IMR-90 (cell line): ENCODE measurements at regions not wholly inside any gene's neighbourhood (a gene's known extent, or its start where the extent isn't known, plus 50 kb on each side); places are given as distances from the start of the nearest gene placed in this dataset.

Experiments
- ATAC-seq: fragments of 200-7000 bp; cut with Tn5 transposase; 2 replicates; pipeline ENCODE4 v1.9.1; 2020; ENCODE audit warnings: low read depth, mild to moderate bottlenecking, moderate library complexity
- BruUV-seq: library from RNA; stranded (reverse); fragments of 400-500 nt; replicated peaks from 2 replicates; lab custom pipeline; 2021; lab: Mats Ljungman, UMichigan
- CTCF ChIA-PET: fragments of 300-600 bp; formaldehyde crosslinking; extraction: SDS; loops from one replicate; lab custom pipeline; 2021; ENCODE audit warnings: antibody characterized with exemption; lab: Yijun Ruan, JAX
- POLR2A ChIA-PET: fragments of 300-600 bp; sonication (Branson Sonifier 250); formaldehyde crosslinking; loops from one replicate; lab custom pipeline; 2022; ENCODE audit warnings: antibody characterized with exemption; ENCODE audit not compliant: unreplicated experiment; lab: Charles Lee
- DNase-seq: peaks from one replicate; pipeline ENCODE4 v3.0.0; 2013
- H2AFZ ChIP-seq: replicated peaks from 2 replicates; pipeline ENCODE3; 2013; ENCODE audit warnings: low read length, mild to moderate bottlenecking; ENCODE audit not compliant: poor library complexity
- H2AK5ac ChIP-seq: 2 replicates; pipeline ENCODE4 v1.6.1; 2013; ENCODE audit warnings: low read depth, low read length, inconsistent platforms
- H2AK9ac ChIP-seq: replicated peaks from 2 replicates; pipeline ENCODE3; 2013; ENCODE audit warnings: mild to moderate bottlenecking, low read depth, low read length, moderate library complexity; ENCODE audit not compliant: poor library complexity
- H2BK120ac ChIP-seq: 2 replicates; pipeline ENCODE4 v1.6.1; 2013; ENCODE audit warnings: low read depth, low read length, inconsistent platforms
- H2BK15ac ChIP-seq: 3 replicates; pipeline ENCODE4 v1.6.1; 2013; ENCODE audit warnings: low read depth, low read length, inconsistent platforms
- H2BK20ac ChIP-seq: 2 replicates; pipeline ENCODE4 v1.6.1; 2013; ENCODE audit warnings: low read depth, mild to moderate bottlenecking, inconsistent platforms, low read length, moderate library complexity
- H2BK5ac ChIP-seq: 2 replicates; pipeline ENCODE4 v1.6.1; 2013; ENCODE audit warnings: mild to moderate bottlenecking, low read depth, low read length, inconsistent platforms; ENCODE audit not compliant: poor library complexity, severe bottlenecking
- H3K14ac ChIP-seq: replicated peaks from 2 replicates; pipeline ENCODE4 v1.6.1; 2013; ENCODE audit warnings: low read depth, low read length, inconsistent platforms
- H3K18ac ChIP-seq: 2 replicates; pipeline ENCODE4 v1.6.1; 2013; ENCODE audit warnings: low read depth, low read length, control low read depth
- H3K23ac ChIP-seq: 2 replicates; pipeline ENCODE4 v1.6.1; 2013; ENCODE audit warnings: low read depth, low read length, inconsistent platforms
- H3K27ac ChIP-seq: 2 replicates; pipeline ENCODE4 v1.5.1; 2013; ENCODE audit warnings: mild to moderate bottlenecking, control low read depth, low read length; ENCODE audit not compliant: insufficient read depth
- H3K27me3 ChIP-seq: 2 replicates; pipeline ENCODE4 v1.6.1; 2013; ENCODE audit warnings: low read length; ENCODE audit not compliant: control insufficient read depth, insufficient read depth
- H3K36me3 ChIP-seq: 2 replicates; pipeline ENCODE4 v1.6.1; 2013; ENCODE audit warnings: low read length, mixed read lengths; ENCODE audit not compliant: control insufficient read depth, insufficient read depth
- H3K4ac ChIP-seq: 2 replicates; pipeline ENCODE4 v1.6.1; 2013; ENCODE audit warnings: low read depth, low read length, inconsistent platforms
- H3K4me1 ChIP-seq: 2 replicates; pipeline ENCODE4 v1.6.1; 2013; ENCODE audit warnings: low read length, mixed read lengths; ENCODE audit not compliant: control insufficient read depth, insufficient read depth
- H3K4me2 ChIP-seq: 2 replicates; pipeline ENCODE4 v1.6.1; 2013; ENCODE audit warnings: low read depth, mild to moderate bottlenecking, control low read depth, low read length, moderate library complexity
- H3K4me3 ChIP-seq: 2 replicates; pipeline ENCODE4 v1.5.1; 2013; ENCODE audit warnings: low read depth, mild to moderate bottlenecking, control low read depth, low read length, moderate library complexity; ENCODE audit not compliant: insufficient read depth
- H3K56ac ChIP-seq: 2 replicates; pipeline ENCODE4 v1.6.1; 2013; ENCODE audit warnings: low read length, inconsistent platforms; ENCODE audit not compliant: insufficient read depth; ENCODE audit errors: extremely low read depth
- H3K79me1 ChIP-seq, 2 experiments: 2 replicates each; pipeline ENCODE4 v1.6.1; 2013; ENCODE audit warnings: low read length in 2 of 2, inconsistent platforms in 1 of 2, low read depth in 1 of 2
- H3K9ac ChIP-seq: 2 replicates; pipeline ENCODE4 v1.6.1; 2013; ENCODE audit warnings: low read depth, low read length, control low read depth
- H3K9me1 ChIP-seq: 2 replicates; pipeline ENCODE4 v1.6.1; 2013; ENCODE audit warnings: low read length, inconsistent platforms; ENCODE audit not compliant: insufficient read depth
- H3K9me3 ChIP-seq: 2 replicates; pipeline ENCODE4 v1.6.1; 2013; ENCODE audit warnings: low read length; ENCODE audit not compliant: control insufficient read depth, insufficient read depth
- H4K20me1 ChIP-seq: 2 replicates; pipeline ENCODE4 v1.6.1; 2013; ENCODE audit warnings: low read length, inconsistent platforms; ENCODE audit not compliant: insufficient read depth
- H4K5ac ChIP-seq: 2 replicates; pipeline ENCODE4 v1.6.1; 2013; ENCODE audit warnings: mild to moderate bottlenecking, low read depth, low read length, control low read depth
- H4K8ac ChIP-seq, 2 experiments: 2 replicates each; pipeline ENCODE4 v1.6.1; 2013; ENCODE audit warnings: low read depth in 2 of 2, low read length in 2 of 2, control low read depth in 1 of 2, inconsistent platforms in 1 of 2
- H4K91ac ChIP-seq: 2 replicates; pipeline ENCODE4 v1.6.1; 2013; ENCODE audit warnings: low read depth, low read length, inconsistent platforms; ENCODE audit not compliant: insufficient read depth
- BHLHE40 ChIP-seq: fragments of 150-350 bp; IDR thresholded peaks from 2 replicates; pipeline ENCODE4 v1.6.1; 2016; ENCODE audit warnings: mild to moderate bottlenecking, low read depth, low read length
- CEBPB ChIP-seq: IDR thresholded peaks from 2 replicates; pipeline ENCODE4 v1.6.1; 2012; ENCODE audit warnings: low read depth, low read length, improper control_type of control experiment
- CHD1 ChIP-seq: IDR thresholded peaks from 2 replicates; pipeline ENCODE4 v1.6.1; 2012; ENCODE audit warnings: low read depth, low read length, improper control_type of control experiment
- FOS ChIP-seq: fragments of 150-350 bp; IDR thresholded peaks from 2 replicates; pipeline ENCODE4 v1.6.1; 2016; ENCODE audit warnings: low read depth, low read length
- MAFK ChIP-seq: IDR thresholded peaks from 2 replicates; pipeline ENCODE4 v1.6.1; 2012; ENCODE audit warnings: low read depth, low read length, improper control_type of control experiment
- NFE2L2 ChIP-seq: fragments of 150-350 bp; IDR thresholded peaks from 2 replicates; pipeline ENCODE4 v1.6.1; 2016; ENCODE audit warnings: low read depth, mild to moderate bottlenecking, low read length
- SMC3 ChIP-seq: fragments of 150-350 bp; IDR thresholded peaks from 2 replicates; pipeline ENCODE4 v1.6.1; 2016; ENCODE audit warnings: low read depth, mild to moderate bottlenecking, antibody characterized with exemption, low read length, moderate library complexity
- WGBS, 2 experiments: methylation state at CpG; one replicate each; pipeline versions ENCODE4 v1.1.5 to v1.1.7; 2013; ENCODE audit warnings: missing lambda C conversion rate in 2 of 2; ENCODE audit not compliant: insufficient read length in 1 of 2; ENCODE audit errors: extremely low coverage in 2 of 2; 5-methylcytosine and 5-hydroxymethylcytosine counted together
- dilution Hi-C: fragments of 300-500 bp; cut with HindIII; formaldehyde crosslinking; loops from one replicate; pipeline ENCODE4 v1.14.3; 2018; ENCODE audit warnings: low sequenced_read_pairs; ENCODE audit not compliant: unreplicated experiment
- in situ Hi-C: fragments of 300-500 bp; cut with MboI; formaldehyde crosslinking; loops from 3 replicates; pipeline ENCODE4 v1.14.3; 2019; ENCODE audit warnings: low sequenced_read_pairs, inconsistent platforms, mixed read lengths
- intact Hi-C: fragments of 100-400 bp; cut with micrococcal nuclease; formaldehyde crosslinking; loops from 2 replicates; pipeline ENCODE4 v1.10.0; 2022

DNA sequence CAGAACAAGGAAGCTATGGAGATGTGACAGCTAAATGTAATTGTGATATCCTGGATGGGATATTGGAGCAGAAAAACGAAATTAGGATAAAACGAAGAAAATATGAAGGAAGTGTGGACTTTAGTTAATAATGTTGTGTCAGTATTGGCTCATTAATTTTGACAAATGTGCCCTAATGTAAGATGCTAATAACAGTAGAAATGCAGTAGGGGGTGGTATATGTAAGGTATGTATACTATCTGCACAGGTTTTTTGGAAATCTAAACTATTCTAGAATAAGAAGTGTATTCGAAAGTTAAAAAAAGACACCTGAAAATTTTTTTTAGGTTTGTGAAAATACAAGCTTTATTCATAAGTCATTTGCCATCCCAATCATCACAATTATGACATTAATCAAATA lies 421.4 kb upstream of the B3GALT2 start:
- Histone ChIP-seq H2BK15ac (no peak overlapping the region), H2AFZ (no peak overlapping the region), H2BK20ac (no peak overlapping the region), H2BK120ac (no peak overlapping the region), H3K9me3 (no peaks in the 10 kb centered on the region), H3K9me1 (no peaks in the 10 kb centered on the region), H3K56ac (no peak overlapping the region), H3K4me2 (no peak overlapping the region), H3K4me3 (no peak overlapping the region), H3K27me3 (no peaks in the 10 kb centered on the region), H4K20me1 (no peaks in the 10 kb centered on the region), H4K91ac (no peak overlapping the region), H2AK5ac (no peak overlapping the region), H3K36me3 (no peaks in the 10 kb centered on the region), H4K8ac (no peak overlapping the region), H3K23ac (no peak overlapping the region), H3K4ac (no peak overlapping the region), H3K27ac (no peak overlapping the region), H3K79me1 (no peaks in the 10 kb centered on the region), H2AK9ac (no peak overlapping the region), H3K4me1 (no peaks in the 10 kb centered on the region), H2BK5ac (no peak overlapping the region), H3K18ac (no peak overlapping the region), H3K14ac (no peak overlapping the region), H3K9ac (no peak overlapping the region), H4K5ac (no peak overlapping the region)
- BruUV-seq = no TSS peak
- POLR2A ChIA-PET = no interaction called here
- in situ Hi-C loops = no loop called here
- intact Hi-C loops = no loop called here
- dilution Hi-C loops = no loop called here
- 90 to 100% methylated on average over 2 of the region's 3 CpGs for WGBS, 2 experiments
- CTCF ChIA-PET = no interaction called here
- ATAC-seq = no peak
- no peak for TF ChIP-seq CHD1
- TF ChIP-seq MAFK = no peak
- no peak for TF ChIP-seq FOS
- no peak for TF ChIP-seq SMC3
- no peak for TF ChIP-seq CEBPB
- no peak for TF ChIP-seq BHLHE40
- no peak for TF ChIP-seq NFE2L2
- no peak for DNase-seq
